ENCODE measurements at regions not wholly inside any gene's neighbourhood (a gene's known extent, or its start where the extent isn't known, plus 50 kb on each side); places are given as distances from the start of the nearest gene placed in this dataset.
"Not testable (repeated sequence)": the region's sequence is repeated elsewhere in the genome, so short reads cannot be mapped to it uniquely, and the experiment has no call there.

GRCh38 chrX:27057883-27058282 is 405.3 kb downstream of the PPP4R3C start:
- no peaks in the 10 kb centered on the region for H3K36me3 Mint-ChIP-seq (ENCODE audit: low read depth)
- no peaks in the 10 kb centered on the region for H3K4me1 Mint-ChIP-seq
- no peak for DNase-seq
- intact Hi-C loops (cut with micrococcal nuclease): no loop called here
- no peak overlapping the region for H3K27ac Mint-ChIP-seq
- H3K27me3 Mint-ChIP-seq: no peaks in the 10 kb centered on the region
- no peaks in the 10 kb centered on the region for H3K9me3 Mint-ChIP-seq
- H3K4me3 Mint-ChIP-seq: no peak overlapping the region

GRCh38 chrX:27039332-27039731 is 423.8 kb downstream of the PPP4R3C start:
- H3K9me3 Mint-ChIP-seq: no peaks in the 10 kb centered on the region
- H3K27me3 Mint-ChIP-seq: no peaks in the 10 kb centered on the region
- H3K4me3 Mint-ChIP-seq: no peak overlapping the region
- H3K27ac Mint-ChIP-seq: no peak overlapping the region
- no peak for DNase-seq
- H3K4me1 Mint-ChIP-seq: no peaks in the 10 kb centered on the region
- intact Hi-C loops (cut with micrococcal nuclease): no loop called here
- no peaks in the 10 kb centered on the region for H3K36me3 Mint-ChIP-seq (ENCODE audit: low read depth)

GRCh38 chrX:27008486-27008885 is 454.7 kb downstream of the PPP4R3C start:
- Mint-ChIP-seq H3K4me1 (no peaks in the 10 kb centered on the region), H3K27me3 (no peaks in the 10 kb centered on the region), H3K27ac (no peak overlapping the region), H3K9me3 (peaks cover 5% of the 10 kb centered on the region), H3K4me3 (no peak overlapping the region), H3K36me3 (ENCODE audit: low read depth) (no peaks in the 10 kb centered on the region)
- intact Hi-C loops (cut with micrococcal nuclease): no loop called here
- DNase-seq: no peak

- no peaks in the 10 kb centered on the region for H3K27me3 Mint-ChIP-seq
- no peaks in the 10 kb centered on the region for H3K36me3 Mint-ChIP-seq (ENCODE audit: low read depth)
- no peak for DNase-seq
- H3K4me1 Mint-ChIP-seq: no peaks in the 10 kb centered on the region
- H3K27ac Mint-ChIP-seq: no peak overlapping the region
- no peak overlapping the region for H3K4me3 Mint-ChIP-seq
- intact Hi-C loops (cut with micrococcal nuclease): no loop called here
- no peaks in the 10 kb centered on the region for H3K9me3 Mint-ChIP-seq
Observed at GRCh38 chrX:26999634-27000033, 463.5 kb downstream of the PPP4R3C start.

GRCh38 chrX:26958261-26958660 is 504.9 kb downstream of the PPP4R3C start:
- no peak for DNase-seq
- Mint-ChIP-seq H3K36me3 (ENCODE audit: low read depth) (no peaks in the 10 kb centered on the region), H3K9me3 (no peaks in the 10 kb centered on the region), H3K27me3 (no peaks in the 10 kb centered on the region), H3K4me1 (no peaks in the 10 kb centered on the region), H3K27ac (no peak overlapping the region), H3K4me3 (no peak overlapping the region)
- intact Hi-C loops (cut with micrococcal nuclease): no loop called here

GRCh38 chrX:26954029-26954428 is 509.1 kb downstream of the PPP4R3C start:
- Mint-ChIP-seq H3K4me1 (no peaks in the 10 kb centered on the region), H3K27me3 (no peaks in the 10 kb centered on the region), H3K4me3 (no peak overlapping the region), H3K9me3 (no peaks in the 10 kb centered on the region), H3K27ac (no peak overlapping the region), H3K36me3 (ENCODE audit: low read depth) (no peaks in the 10 kb centered on the region)
- intact Hi-C loops (cut with micrococcal nuclease): no loop called here
- no peak for DNase-seq

- H3K9me3 Mint-ChIP-seq: no peaks in the 10 kb centered on the region
- no peaks in the 10 kb centered on the region for H3K27me3 Mint-ChIP-seq
- no peak overlapping the region for H3K4me3 Mint-ChIP-seq
- no peak for DNase-seq
- no peaks in the 10 kb centered on the region for H3K36me3 Mint-ChIP-seq (ENCODE audit: low read depth)
- intact Hi-C loops (cut with micrococcal nuclease): no loop called here
- no peak overlapping the region for H3K27ac Mint-ChIP-seq
- no peaks in the 10 kb centered on the region for H3K4me1 Mint-ChIP-seq
Observed at GRCh38 chrX:26952213-26952612, 510.9 kb downstream of the PPP4R3C start.

GRCh38 chrX:26927419-26927818 is 535.7 kb downstream of the PPP4R3C start:
- Mint-ChIP-seq H3K27me3 (no peaks in the 10 kb centered on the region), H3K4me1 (no peaks in the 10 kb centered on the region), H3K4me3 (no peak overlapping the region), H3K9me3 (no peaks in the 10 kb centered on the region), H3K27ac (no peak overlapping the region), H3K36me3 (ENCODE audit: low read depth) (no peaks in the 10 kb centered on the region)
- intact Hi-C loops (cut with micrococcal nuclease): no loop called here
- no peak for DNase-seq

- intact Hi-C loops (cut with micrococcal nuclease): no loop called here
- Mint-ChIP-seq H3K27ac (no peak overlapping the region), H3K4me1 (no peaks in the 10 kb centered on the region), H3K9me3 (no peaks in the 10 kb centered on the region), H3K4me3 (no peak overlapping the region), H3K36me3 (ENCODE audit: low read depth) (no peaks in the 10 kb centered on the region), H3K27me3 (no peaks in the 10 kb centered on the region)
- DNase-seq: no peak
Observed at GRCh38 chrX:26925088-26925487, 538.1 kb downstream of the PPP4R3C start.

GRCh38 chrX:26922278-26922677 is 540.9 kb downstream of the PPP4R3C start:
- H3K4me1 Mint-ChIP-seq: no peaks in the 10 kb centered on the region
- no peaks in the 10 kb centered on the region for H3K9me3 Mint-ChIP-seq
- no peak overlapping the region for H3K27ac Mint-ChIP-seq
- no peaks in the 10 kb centered on the region for H3K36me3 Mint-ChIP-seq (ENCODE audit: low read depth)
- no peak for DNase-seq
- intact Hi-C loops (cut with micrococcal nuclease): no loop called here
- H3K27me3 Mint-ChIP-seq: no peaks in the 10 kb centered on the region
- H3K4me3 Mint-ChIP-seq: no peak overlapping the region

GRCh38 chrX:26918631-26919030 is 544.5 kb downstream of the PPP4R3C start:
- H3K27ac Mint-ChIP-seq: no peak overlapping the region
- H3K4me1 Mint-ChIP-seq: no peaks in the 10 kb centered on the region
- no peaks in the 10 kb centered on the region for H3K9me3 Mint-ChIP-seq
- no peak for DNase-seq
- no peaks in the 10 kb centered on the region for H3K27me3 Mint-ChIP-seq
- H3K4me3 Mint-ChIP-seq: no peak overlapping the region
- intact Hi-C loops (cut with micrococcal nuclease): no loop called here
- no peaks in the 10 kb centered on the region for H3K36me3 Mint-ChIP-seq (ENCODE audit: low read depth)

GRCh38 chrX:26916991-26917390 is 546.1 kb downstream of the PPP4R3C start:
- Mint-ChIP-seq H3K27me3 (no peaks in the 10 kb centered on the region), H3K27ac (no peak overlapping the region), H3K4me3 (no peak overlapping the region), H3K4me1 (no peaks in the 10 kb centered on the region), H3K9me3 (no peaks in the 10 kb centered on the region), H3K36me3 (ENCODE audit: low read depth) (no peaks in the 10 kb centered on the region)
- no peak for DNase-seq
- intact Hi-C loops (cut with micrococcal nuclease): no loop called here

- intact Hi-C loops (cut with micrococcal nuclease): no loop called here
- no peak overlapping the region for H3K27ac Mint-ChIP-seq
- H3K9me3 Mint-ChIP-seq: no peaks in the 10 kb centered on the region
Observed at GRCh38 chrX:26915064-26915463, 548.1 kb downstream of the PPP4R3C start.

GRCh38 chrX:26914232-26914631 is 548.9 kb downstream of the PPP4R3C start:
- Mint-ChIP-seq H3K9me3 (no peaks in the 10 kb centered on the region), H3K4me3 (no peak overlapping the region), H3K4me1 (no peaks in the 10 kb centered on the region), H3K36me3 (ENCODE audit: low read depth) (no peaks in the 10 kb centered on the region), H3K27me3 (no peaks in the 10 kb centered on the region), H3K27ac (no peak overlapping the region)
- no peak for DNase-seq
- intact Hi-C loops (cut with micrococcal nuclease): no loop called here

More at GRCh38 chrX:26915064-26915463, 548.1 kb downstream of the PPP4R3C start:
- no peak overlapping the region for H3K4me3 Mint-ChIP-seq
- H3K27me3 Mint-ChIP-seq: no peaks in the 10 kb centered on the region
- no peak for DNase-seq
- H3K36me3 Mint-ChIP-seq (ENCODE audit: low read depth): no peaks in the 10 kb centered on the region
- H3K4me1 Mint-ChIP-seq: no peaks in the 10 kb centered on the region

GRCh38 chrX:26911785-26912184 is 551.4 kb downstream of the PPP4R3C start:
- H3K4me1 Mint-ChIP-seq; H3K27ac Mint-ChIP-seq; H3K36me3 Mint-ChIP-seq (ENCODE audit: low read depth); intact Hi-C loops (cut with micrococcal nuclease); H3K9me3 Mint-ChIP-seq; H3K4me3 Mint-ChIP-seq; DNase-seq; H3K27me3 Mint-ChIP-seq: not testable (repeated sequence)

Data from activated CD4-positive, alpha-beta T cell treated with anti-CD3 and anti-CD28 coated beads, Interleukin-2, amount 10 ng/mL, durations not matched to agents 24 days and 14 days (primary cell).